ENCODE measurements at regions not wholly inside any gene's neighbourhood (a gene's known extent, or its start where the extent isn't known, plus 50 kb on each side); places are given as distances from the start of the nearest gene placed in this dataset.
"Not testable (repeated sequence)": the region's sequence is repeated elsewhere in the genome, so short reads cannot be mapped to it uniquely, and the experiment has no call there.

DNA sequence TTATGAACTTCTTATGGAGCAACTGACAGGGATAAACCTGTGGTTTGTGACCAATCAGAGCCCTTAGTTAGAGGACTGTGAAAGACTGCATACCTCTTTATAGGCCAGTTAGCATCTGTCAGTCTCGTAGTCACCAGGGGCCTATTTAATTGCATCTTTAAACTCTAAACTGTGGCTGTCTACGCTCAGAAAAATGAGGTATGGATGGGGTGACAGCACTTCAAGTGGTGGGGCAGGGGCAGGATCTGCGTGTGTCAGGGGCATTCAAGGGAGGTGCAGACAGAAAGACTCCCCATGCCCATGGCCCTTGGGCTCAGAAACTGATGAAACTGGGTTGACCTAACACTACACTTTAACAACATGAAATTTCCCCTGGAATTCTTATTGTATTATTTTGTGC, 132.6 kb upstream of the TBCA start:
- no peak for DNase-seq

DNA sequence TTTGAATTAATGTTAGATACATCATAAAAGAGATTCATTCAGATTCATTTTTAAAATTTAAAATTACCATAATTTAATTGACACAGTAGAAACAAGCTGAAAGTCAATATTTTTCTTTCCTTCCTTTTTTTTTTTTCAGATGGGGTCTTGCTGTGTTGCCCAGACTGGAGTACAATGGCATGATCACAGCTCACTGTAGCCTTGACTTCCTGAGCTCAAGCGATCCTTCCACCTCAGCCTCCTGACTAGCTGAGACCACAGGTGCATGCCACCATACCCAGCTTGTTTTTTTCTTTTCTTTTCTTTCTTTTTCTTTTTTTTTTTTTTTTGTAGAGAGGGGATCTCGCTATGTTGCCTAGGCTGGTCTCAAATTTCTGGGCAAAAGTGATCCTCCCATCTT, 131.6 kb upstream of the TBCA start:
- DNase-seq, result no peak

DNA sequence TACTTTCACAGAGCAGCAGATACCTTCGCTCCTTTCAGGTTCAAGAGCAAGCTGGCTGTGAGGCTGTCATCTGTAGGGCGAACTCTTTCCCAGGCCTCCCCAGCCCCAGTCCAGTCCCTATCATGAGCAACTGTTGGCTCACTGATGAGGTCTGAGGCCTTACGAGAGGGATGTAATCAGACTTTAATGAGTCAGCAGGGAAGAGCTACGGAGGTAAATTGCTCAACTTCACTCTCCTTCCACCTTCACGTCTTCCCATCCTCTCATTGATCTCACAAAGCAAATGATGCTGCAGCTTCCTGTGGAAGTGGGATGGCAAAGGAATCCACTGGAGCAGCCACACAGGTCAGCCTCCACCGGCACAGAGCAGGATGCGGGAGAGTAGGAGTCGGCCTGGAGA, 130.7 kb upstream of the TBCA start:
- no peak for DNase-seq

DNA sequence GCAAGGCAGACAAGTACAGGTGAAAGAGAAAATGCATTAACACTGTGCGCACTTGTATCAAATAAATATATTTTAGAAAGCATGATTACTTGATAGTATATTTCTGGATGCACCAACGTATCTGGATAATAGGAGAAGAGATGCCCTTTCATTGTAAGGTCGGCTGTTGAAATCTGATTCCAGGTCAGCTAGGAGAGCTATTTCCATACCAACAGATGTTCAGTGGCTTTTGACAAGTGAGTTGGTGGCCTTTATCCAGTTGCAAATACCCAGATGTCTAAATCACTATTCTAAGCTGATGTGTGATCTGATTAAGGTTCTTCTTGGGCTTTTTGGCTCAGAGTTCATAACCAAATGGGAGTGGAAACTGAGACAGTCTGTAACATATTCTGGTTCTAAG, 128.2 kb upstream of the TBCA start:
- DNase-seq, result no peak

GRCh38 chr5:77900691-77901090, 124.6 kb upstream of the TBCA start:
- DNase-seq, result no peak

GRCh38 chr5:77898385-77898784, 122.2 kb upstream of the TBCA start:
- no peak for DNase-seq

GRCh38 chr5:77896338-77896737, 120.2 kb upstream of the TBCA start:
- no peak for DNase-seq

GRCh38 chr5:77894103-77894502, 118.0 kb upstream of the TBCA start:
- not testable (repeated sequence) for DNase-seq

DNA sequence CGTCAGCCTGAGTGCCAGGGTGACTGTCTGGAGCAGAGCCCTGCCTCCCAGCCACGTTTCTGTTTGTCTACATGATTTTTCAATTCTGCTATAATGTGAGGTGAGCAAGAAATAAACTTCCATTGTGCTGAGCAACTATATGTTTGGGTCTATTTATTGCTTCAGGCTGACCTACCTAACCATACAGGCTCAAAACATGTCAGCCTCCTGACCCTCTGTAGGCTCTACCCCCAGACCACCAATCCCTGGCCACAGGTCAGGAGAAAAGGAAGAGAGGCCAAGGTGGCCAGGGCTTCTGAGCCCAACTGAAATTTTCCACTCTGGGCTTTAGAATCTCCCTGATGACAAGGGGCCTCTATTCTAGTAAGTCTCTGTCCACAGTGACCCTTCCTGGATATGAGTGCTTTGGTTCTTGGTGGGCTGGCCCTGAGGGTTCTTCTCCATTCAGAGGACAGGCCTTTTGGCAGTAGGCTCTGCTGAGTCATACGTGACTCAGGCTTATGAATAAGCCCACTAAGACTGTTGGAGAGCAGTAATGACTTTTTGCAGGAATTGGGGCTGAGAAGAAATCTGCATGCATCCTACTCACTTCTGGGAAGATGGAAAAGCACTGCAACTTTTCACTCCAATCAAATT, 117.2 kb upstream of the TBCA start:
- DNase-seq, result peak; percentile 55

DNA sequence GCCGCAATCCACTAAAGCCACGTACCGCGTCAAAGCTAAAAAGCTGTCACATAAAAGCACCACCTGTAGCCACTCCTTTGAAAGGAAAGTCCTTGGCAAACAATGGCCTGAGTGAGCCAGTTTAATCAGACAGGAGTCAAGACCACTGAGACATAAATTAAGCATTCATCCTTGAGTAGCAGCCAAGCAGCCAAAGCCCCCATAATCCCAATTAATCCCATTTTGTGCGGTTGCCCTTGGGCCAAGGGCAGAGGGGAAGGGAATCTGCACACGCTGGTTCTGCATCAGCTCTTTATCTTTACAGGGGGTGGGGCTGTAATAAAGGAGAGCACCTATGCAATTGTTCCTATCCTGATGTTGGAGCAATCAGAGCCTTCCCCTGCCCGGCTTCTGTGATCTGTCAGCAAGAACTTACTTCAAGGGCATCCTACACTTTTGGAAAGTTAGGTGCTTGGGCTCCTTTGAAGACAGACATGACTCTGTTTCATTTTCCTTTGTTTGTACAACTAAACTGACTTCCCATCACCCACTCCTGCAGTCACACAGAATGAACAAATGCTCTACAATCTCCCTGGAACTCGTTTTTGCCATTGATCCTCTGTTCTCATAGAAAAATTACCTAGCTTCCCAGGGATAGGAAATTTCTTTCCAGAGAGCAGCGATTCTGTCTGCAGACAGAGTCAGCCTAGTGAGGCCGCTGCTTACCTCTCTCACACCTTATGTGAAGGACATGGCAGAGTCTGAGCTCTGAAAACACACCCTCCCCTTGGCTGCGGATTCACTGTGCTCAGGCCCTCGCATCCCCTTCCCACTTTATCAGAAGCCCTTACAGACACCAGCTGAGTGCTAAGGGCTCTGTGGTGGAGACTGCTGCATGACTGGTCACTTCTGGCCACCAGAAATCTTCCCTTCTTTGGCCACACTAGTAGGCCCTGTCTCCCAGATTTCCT, 116.2 kb upstream of the TBCA start:
- peak; percentile 58 for DNase-seq

GRCh38 chr5:77885519-77885918, 109.4 kb upstream of the TBCA start:
- DNase-seq, result no peak

DNA sequence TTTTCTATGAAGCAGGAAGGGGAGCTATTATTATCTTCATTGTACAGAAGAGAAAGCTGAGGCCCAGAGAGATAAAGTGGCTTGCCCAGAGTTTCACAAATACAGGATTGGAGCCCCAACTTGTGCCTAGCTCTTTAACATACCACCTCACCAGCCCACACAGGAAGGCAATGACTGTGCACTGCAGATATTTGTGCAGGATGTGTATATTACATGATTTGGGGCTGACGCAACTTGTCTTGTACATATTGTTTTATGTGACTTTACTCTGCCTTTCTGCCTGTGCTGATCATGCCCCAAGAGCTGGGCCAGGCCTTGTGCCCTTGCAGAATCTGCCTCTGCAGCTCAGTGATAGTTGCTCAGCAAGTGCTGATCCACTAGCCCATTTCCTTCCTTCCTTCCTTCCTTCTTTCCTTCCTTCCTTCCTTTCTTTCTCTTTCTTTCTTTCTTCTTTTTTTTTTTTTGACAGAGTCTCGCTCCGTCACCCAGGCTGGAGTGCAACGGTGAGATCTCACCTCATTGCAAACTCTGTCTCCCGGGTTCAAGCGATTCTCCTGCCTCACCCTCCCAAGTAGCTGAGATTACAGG, 106.6 kb upstream of the TBCA start:
- no peak for DNase-seq

GRCh38 chr5:77881528-77881927, 105.4 kb upstream of the TBCA start:
- DNase-seq, result no peak

DNA sequence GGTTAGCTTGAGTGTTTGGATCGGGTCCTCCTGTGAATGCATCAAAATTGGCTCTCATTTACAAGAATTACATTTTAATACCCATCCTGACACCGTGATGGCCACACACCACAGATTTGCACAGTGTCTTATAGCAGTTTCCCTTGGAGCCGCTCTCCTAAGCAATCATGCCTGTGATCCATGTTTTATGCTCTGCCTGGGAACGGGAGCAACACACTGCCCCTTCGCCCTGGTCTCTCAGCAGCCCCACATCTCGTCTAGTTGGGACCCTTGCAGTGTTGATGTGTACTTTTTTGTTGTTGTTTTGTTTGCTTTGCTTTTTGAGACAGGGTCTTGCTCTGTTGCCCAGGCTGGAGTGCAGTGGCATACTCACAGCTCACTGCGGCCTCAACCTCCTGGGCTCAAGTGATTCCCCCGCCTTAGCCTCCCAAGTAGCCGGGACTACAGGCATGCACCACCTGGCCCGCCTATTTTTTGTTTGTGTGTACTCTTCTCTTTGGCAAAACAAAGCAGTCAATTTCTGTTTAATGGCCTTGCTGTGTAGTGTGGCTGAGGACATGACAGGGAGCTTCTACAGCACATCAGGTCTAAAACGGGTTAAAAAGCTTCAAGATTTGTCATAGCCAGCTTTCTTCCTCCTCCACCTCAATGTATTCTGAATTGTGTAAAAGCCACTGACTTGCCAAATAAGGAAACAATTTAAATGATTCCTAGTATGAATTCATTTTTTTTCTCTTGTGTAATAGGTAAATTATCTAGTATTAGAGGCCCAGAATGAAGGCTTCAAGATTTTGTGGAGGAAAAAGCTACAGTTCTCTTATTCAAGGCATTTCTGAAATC, 101.6 kb upstream of the TBCA start:
- DNase-seq, result no peak

DNA sequence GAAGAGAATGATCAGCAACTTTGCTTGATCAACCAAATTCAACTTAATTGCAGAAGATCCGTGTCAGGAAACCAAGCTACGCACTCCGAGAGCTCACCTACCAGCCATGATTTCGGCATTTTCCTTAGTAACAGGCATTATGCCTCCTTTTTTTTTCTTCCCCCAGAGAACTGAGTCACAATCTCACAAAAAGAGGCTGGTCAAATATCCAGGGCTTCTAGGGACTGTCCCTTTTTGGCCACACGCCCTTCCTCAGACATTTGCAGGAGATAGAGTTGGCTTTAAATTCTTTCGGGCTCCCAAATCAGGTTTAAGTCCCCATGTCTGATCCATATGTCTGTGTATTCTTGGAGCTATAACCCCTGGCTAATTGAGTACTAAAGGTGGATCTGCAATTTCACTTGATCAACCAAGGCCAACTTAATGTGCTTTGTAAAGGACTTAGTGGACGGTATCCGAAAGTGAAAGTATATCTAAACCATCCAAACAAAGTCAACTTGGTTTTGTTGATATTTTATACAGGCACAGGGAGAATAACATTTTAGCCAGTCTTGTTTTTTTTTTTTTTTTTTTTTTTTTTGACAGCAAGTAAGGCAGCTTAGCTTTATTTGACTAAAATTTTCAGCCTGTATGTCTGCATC, 100.8 kb upstream of the TBCA start:
- no peak for DNase-seq

GRCh38 chr5:77876316-77876715, 100.2 kb upstream of the TBCA start:
- no peak for DNase-seq

DNA sequence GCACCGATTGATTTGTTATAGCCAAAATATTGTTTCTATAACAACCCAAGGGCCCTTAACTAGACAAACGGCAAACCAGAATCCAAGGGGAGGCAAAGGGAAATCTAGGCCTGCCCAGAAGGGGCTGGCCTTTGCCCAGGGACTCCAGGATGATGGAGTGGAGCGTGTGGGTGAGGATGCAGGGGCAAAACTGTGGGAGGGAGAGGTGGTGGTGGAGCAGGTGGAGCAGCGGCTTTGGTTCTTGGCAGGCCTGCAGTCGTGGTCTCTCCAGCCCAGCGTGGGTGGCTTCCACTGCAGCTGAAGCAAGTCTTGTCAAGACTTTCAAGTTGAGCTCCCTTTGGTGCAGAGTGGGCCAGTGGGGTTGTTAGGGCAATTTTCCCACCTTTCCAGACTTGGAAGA, 98.6 kb upstream of the TBCA start:
- no peak for DNase-seq

- DNase-seq, result no peak
These were observed 97.1 kb upstream of the TBCA start for GRCh38 chr5:77873239-77873638.

GRCh38 chr5:77871946-77872345, 95.8 kb upstream of the TBCA start:
- DNase-seq, result no peak

GRCh38 chr5:77871016-77871415, 94.9 kb upstream of the TBCA start:
- no peak for DNase-seq

DNA sequence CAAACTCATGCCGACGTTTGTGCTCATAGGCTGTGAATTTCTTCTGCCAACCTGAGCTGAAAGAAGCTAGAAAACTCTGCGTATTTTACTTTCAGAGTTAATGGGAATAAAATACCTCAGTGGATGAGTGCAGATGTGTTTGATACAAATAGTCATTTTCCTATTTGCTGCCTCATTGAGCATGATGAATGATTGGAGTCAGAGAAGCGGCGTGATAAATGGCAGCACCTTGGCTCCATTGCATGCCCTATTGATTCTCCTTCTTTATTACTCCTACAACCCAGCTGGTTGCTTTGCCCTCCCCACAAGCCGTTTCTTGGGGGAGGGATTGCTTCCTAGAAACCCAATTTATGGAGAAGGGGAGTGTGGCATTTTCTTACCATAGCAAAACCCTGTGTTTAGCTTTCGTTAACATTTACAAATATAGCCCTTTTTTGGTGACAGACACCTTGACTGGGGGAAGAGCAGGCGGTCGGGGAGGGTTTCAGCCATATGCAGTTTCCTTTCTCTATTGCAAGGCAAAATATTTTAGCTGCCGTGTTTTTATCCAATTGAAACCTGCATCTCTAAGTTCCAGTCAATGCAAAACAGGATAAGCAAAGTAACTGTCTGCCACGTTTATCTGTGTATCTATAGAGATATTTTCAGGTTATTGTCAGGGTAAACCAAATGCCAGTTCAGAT, 93.1 kb upstream of the TBCA start:
- no peak for DNase-seq

GRCh38 chr5:77867914-77868313, 91.8 kb upstream of the TBCA start:
- DNase-seq, result no peak

Measured in DMS53 (cell line).